GM12878 (cell line): ENCODE measurements at regions not wholly inside any gene's neighbourhood (a gene's known extent, or its start where the extent isn't known, plus 50 kb on each side); places are given as distances from the start of the nearest gene placed in this dataset.

Source experiments
- ATAC-seq: fragments of 200-7000 bp; cut with Tn5 transposase; 3 replicates; pipeline ENCODE4 v1.9.1; 2020; ENCODE audit warnings: mild to moderate bottlenecking, moderate library complexity
- BruUV-seq: library from RNA; stranded (reverse); fragments of 400-500 nt; replicated peaks from 2 replicates; lab custom pipeline; 2021; lab: Mats Ljungman, UMichigan
- CTCF ChIA-PET: fragments of 300-600 bp; sonication (Branson Sonifier 250); formaldehyde crosslinking; extraction: SDS; loops from one replicate; lab custom pipeline; 2021; ENCODE audit warnings: inconsistent platforms; lab: Yijun Ruan, JAX
- POLR2A ChIA-PET: fragments of 350-600 bp; formaldehyde crosslinking; extraction: SDS; loops from one replicate; lab custom pipeline; 2021; ENCODE audit warnings: inconsistent platforms; lab: Charles Lee
- RAD21 ChIA-PET: fragments of 300-600 bp; sonication (Branson Sonifier 250); formaldehyde crosslinking; loops from one replicate; lab custom pipeline; 2023; ENCODE audit warnings: antibody characterized with exemption; ENCODE audit not compliant: unreplicated experiment; lab: Charles Lee
- SMC1A ChIA-PET: fragments of 300-600 bp; sonication (Branson Sonifier 250); formaldehyde crosslinking; loops from one replicate; lab custom pipeline; 2023; ENCODE audit not compliant: unreplicated experiment, uncharacterized antibody; lab: Charles Lee
- DNase-seq: peaks from one replicate; pipeline ENCODE4 v3.0.0-alpha.2; 2011; ENCODE audit warnings: low read depth, low spot score
- FAIRE-seq: peaks from 3 replicates; lab custom pipeline; 2011; peaks lifted over from hg19 to GRCh38; lab: Jason Lieb, UNC
- H2AFZ ChIP-seq: 2 replicates; pipeline ENCODE4 v1.6.0; 2011; ENCODE audit warnings: low read depth, low read length, control low read depth; ENCODE audit not compliant: control insufficient read depth
- H3K27ac ChIP-seq: 2 replicates; pipeline ENCODE4 v1.5.1; 2011; ENCODE audit warnings: control low read depth; ENCODE audit not compliant: control insufficient read depth, insufficient read depth
- H3K27me3 ChIP-seq, 2 experiments: replicated peaks in 1 of 2; 2 replicates each; pipeline versions ENCODE4 v1.6.0 to v1.6.1; 2011; ENCODE audit warnings: low read length in 1 of 2; ENCODE audit not compliant: control insufficient read depth in 2 of 2, insufficient read depth in 2 of 2
- H3K36me3 ChIP-seq, 2 experiments: 2 replicates each; pipeline ENCODE4 v1.5.1; 2011; ENCODE audit warnings: low read length in 1 of 2; ENCODE audit not compliant: control insufficient read depth in 2 of 2, insufficient read depth in 2 of 2
- H3K4me1 ChIP-seq: 2 replicates; pipeline ENCODE4 v1.6.1; 2011; ENCODE audit warnings: mild to moderate bottlenecking, low read length, moderate library complexity, mixed read lengths; ENCODE audit not compliant: control insufficient read depth, insufficient read depth
- H3K4me2 ChIP-seq: 2 replicates; pipeline ENCODE4 v1.6.0; 2011; ENCODE audit warnings: control low read depth; ENCODE audit not compliant: control insufficient read depth, insufficient read depth
- H3K4me3 ChIP-seq: fragments of 200-600 bp; sonication (generic); 2 replicates; pipeline ENCODE4 v1.5.1; 2016
- H3K79me2 ChIP-seq: 2 replicates; pipeline ENCODE4 v1.6.0; 2011; ENCODE audit warnings: low read length; ENCODE audit not compliant: control insufficient read depth, insufficient read depth
- H3K9ac ChIP-seq: 2 replicates; pipeline ENCODE4 v1.8.0; 2011; ENCODE audit warnings: low read length, control low read depth, mixed read lengths; ENCODE audit not compliant: control insufficient read depth, insufficient read depth
- H3K9me3 ChIP-seq: replicated peaks from 3 replicates; pipeline ENCODE4 v1.5.1; 2011; ENCODE audit warnings: mild to moderate bottlenecking, low read length; ENCODE audit not compliant: control insufficient read depth, insufficient read depth
- H4K20me1 ChIP-seq: 2 replicates; pipeline ENCODE4 v1.6.0; 2011; ENCODE audit not compliant: control insufficient read depth, insufficient read depth
- CHD2 ChIP-seq: IDR thresholded peaks from 2 replicates; pipeline ENCODE4 v1.6.1; 2011; ENCODE audit warnings: low read depth, low read length, improper control_type of control experiment, borderline replicate concordance
- EP300 ChIP-seq, 2 experiments: fragments of 150-350 bp in 1 of 2; IDR thresholded peaks; 2 replicates each; pipeline ENCODE4 v1.6.1; 2011 to 2012; ENCODE audit warnings: low read depth in 2 of 2, low read length in 2 of 2, borderline replicate concordance in 1 of 2, improper control_type of control experiment in 1 of 2, inconsistent platforms in 1 of 2; ENCODE audit not compliant: control insufficient read depth in 1 of 2
- HDAC6 ChIP-seq: fragments of 200-600 bp; sonication (generic); IDR thresholded peaks from one replicate; pipeline ENCODE4 v1.8.0; 2017; ENCODE audit warnings: antibody characterized with exemption; ENCODE audit not compliant: unreplicated experiment
- RFX5 ChIP-seq: IDR thresholded peaks from 2 replicates; pipeline ENCODE4 v1.6.1; 2011; ENCODE audit warnings: low read depth, low read length, improper control_type of control experiment
- TCF12 ChIP-seq: IDR thresholded peaks from 2 replicates; pipeline ENCODE4 v1.6.1; 2011; ENCODE audit warnings: low read depth, mild to moderate bottlenecking, low read length
- ZNF384 ChIP-seq: IDR thresholded peaks from 2 replicates; pipeline ENCODE4 v1.6.1; 2012; ENCODE audit warnings: low read depth, mild to moderate bottlenecking, low read length, improper control_type of control experiment, borderline replicate concordance
- WGBS: methylation state at CpG from one replicate; pipeline ENCODE4 v1.1.6; 2016; ENCODE audit warnings: low lambda C conversion rate; ENCODE audit not compliant: insufficient replicate concordance, insufficient coverage; ENCODE audit errors: missing lambda C conversion rate; 5-methylcytosine and 5-hydroxymethylcytosine counted together
- in situ Hi-C: fragments of 300-500 bp; cut with MboI; formaldehyde crosslinking; loops from 9 replicates; pipeline ENCODE4 v1.14.3; 2018; ENCODE audit warnings: mixed read lengths
- intact Hi-C: fragments of 100-400 bp; cut with micrococcal nuclease; formaldehyde crosslinking; loops from one replicate; pipeline ENCODE4 v1.14.2; 2022; ENCODE audit not compliant: unreplicated experiment
- TF ChIP-seq, protein P1 (sequence below): fragments of 450-650 bp; IDR thresholded peaks from 2 replicates; pipeline ENCODE4 v1.6.1; 2018; ENCODE audit warnings: borderline replicate concordance, mild to moderate bottlenecking; ENCODE audit not compliant: partially characterized antibody
- TF ChIP-seq, protein P2 (sequence below): fragments of 450-650 bp; conservative IDR thresholded peaks from 2 replicates; pipeline ENCODE4 v1.6.1; 2017; ENCODE audit warnings: mild to moderate bottlenecking, moderate library complexity
- TF ChIP-seq, protein P3 (sequence below): fragments of 450-650 bp; IDR thresholded peaks from 2 replicates; pipeline ENCODE4 v1.6.1; 2016; ENCODE audit warnings: mild to moderate bottlenecking
- TF ChIP-seq, protein P4 (sequence below): fragments of 450-650 bp; IDR thresholded peaks from 2 replicates; pipeline ENCODE4 v1.6.1; 2017; ENCODE audit warnings: mild to moderate bottlenecking, moderate library complexity
- TF ChIP-seq, protein P5 (sequence below): IDR thresholded peaks from 2 replicates; pipeline ENCODE4 v1.6.1; 2012; ENCODE audit warnings: low read depth, low read length, improper control_type of control experiment
- TF ChIP-seq, protein P6 (sequence below): IDR thresholded peaks from 2 replicates; pipeline ENCODE4 v1.6.1; 2011; ENCODE audit warnings: low read depth, mild to moderate bottlenecking, low read length, moderate library complexity, borderline replicate concordance; ENCODE audit errors: extremely low read depth

DNA sequence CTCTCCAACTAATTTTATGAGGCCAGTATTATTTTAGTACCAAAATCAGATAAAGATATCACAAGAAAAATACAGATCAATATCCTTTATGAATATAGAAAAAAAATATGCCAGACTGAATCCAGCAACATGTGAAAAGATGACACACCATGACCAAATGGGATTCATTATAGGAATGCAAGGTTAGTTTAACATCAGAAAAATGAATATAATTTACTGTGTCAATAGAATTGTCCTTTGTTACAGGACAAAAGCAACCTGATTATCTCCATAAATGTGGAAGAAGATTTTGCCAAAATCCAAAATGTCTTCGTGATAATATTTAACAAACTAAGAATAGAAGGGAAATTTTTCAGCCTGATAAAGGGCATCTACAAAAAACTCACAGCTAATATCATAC, 66.4 kb upstream of the DAB2 start:
- Histone ChIP-seq H3K4me2 (no peak overlapping the region), H2AFZ (no peak overlapping the region), H3K9me3 (no peaks in the 10 kb centered on the region), H3K36me3 (no peaks in the 10 kb centered on the region), H3K4me1 (no peaks in the 10 kb centered on the region), H3K79me2 (no peaks in the 10 kb centered on the region), H3K9ac (no peak overlapping the region), H3K27ac (no peak overlapping the region), H3K27me3 (no peaks in the 10 kb centered on the region), H3K4me3 (no peak overlapping the region), H4K20me1 (no peaks in the 10 kb centered on the region)
- no peak for FAIRE-seq
- intact Hi-C loops (no loop called here), in situ Hi-C loops (no loop called here)
- ATAC-seq, result no peak
- no peak for DNase-seq
- WGBS, result 33% methylated on average over 1 of the region's 1 CpG
- RAD21 ChIA-PET, result no interaction called here
- no TSS peak for BruUV-seq
- SMC1A ChIA-PET, result interaction anchor here (1.1 kb wide), 1 partner anchor 9 kb away, joined by 3 read pairs; no protein-coding TSS in a partner anchor
- CTCF ChIA-PET, result no interaction called here
- POLR2A ChIA-PET, result no interaction called here
- TF ChIP-seq ZNF384 (no peak), EP300 (IDR thresholded peaks at IDR 0.05; ENCODE audit: borderline replicate concordance in 1 of 2, control insufficient read depth in 1 of 2, low read depth in 2 of 2, low read length in 2 of 2) (no peak), TCF12 (no peak), HDAC6 (no peak), CHD2 (no peak), RFX5 (no peak)
- TF ChIP-seq, protein P1, sequence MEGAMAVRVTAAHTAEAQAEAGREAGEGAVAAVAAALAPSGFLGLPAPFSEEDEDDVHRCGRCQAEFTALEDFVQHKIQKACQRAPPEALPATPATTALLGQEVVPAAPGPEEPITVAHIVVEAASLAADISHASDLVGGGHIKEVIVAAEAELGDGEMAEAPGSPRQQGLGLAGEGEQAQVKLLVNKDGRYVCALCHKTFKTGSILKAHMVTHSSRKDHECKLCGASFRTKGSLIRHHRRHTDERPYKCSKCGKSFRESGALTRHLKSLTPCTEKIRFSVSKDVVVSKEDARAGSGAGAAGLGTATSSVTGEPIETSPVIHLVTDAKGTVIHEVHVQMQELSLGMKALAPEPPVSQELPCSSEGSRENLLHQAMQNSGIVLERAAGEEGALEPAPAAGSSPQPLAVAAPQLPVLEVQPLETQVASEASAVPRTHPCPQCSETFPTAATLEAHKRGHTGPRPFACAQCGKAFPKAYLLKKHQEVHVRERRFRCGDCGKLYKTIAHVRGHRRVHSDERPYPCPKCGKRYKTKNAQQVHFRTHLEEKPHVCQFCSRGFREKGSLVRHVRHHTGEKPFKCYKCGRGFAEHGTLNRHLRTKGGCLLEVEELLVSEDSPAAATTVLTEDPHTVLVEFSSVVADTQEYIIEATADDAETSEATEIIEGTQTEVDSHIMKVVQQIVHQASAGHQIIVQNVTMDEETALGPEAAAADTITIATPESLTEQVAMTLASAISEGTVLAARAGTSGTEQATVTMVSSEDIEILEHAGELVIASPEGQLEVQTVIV, result no peak
- TF ChIP-seq, protein P2, sequence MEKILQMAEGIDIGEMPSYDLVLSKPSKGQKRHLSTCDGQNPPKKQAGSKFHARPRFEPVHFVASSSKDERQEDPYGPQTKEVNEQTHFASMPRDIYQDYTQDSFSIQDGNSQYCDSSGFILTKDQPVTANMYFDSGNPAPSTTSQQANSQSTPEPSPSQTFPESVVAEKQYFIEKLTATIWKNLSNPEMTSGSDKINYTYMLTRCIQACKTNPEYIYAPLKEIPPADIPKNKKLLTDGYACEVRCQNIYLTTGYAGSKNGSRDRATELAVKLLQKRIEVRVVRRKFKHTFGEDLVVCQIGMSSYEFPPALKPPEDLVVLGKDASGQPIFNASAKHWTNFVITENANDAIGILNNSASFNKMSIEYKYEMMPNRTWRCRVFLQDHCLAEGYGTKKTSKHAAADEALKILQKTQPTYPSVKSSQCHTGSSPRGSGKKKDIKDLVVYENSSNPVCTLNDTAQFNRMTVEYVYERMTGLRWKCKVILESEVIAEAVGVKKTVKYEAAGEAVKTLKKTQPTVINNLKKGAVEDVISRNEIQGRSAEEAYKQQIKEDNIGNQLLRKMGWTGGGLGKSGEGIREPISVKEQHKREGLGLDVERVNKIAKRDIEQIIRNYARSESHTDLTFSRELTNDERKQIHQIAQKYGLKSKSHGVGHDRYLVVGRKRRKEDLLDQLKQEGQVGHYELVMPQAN, result no peak
- TF ChIP-seq, protein P3, sequence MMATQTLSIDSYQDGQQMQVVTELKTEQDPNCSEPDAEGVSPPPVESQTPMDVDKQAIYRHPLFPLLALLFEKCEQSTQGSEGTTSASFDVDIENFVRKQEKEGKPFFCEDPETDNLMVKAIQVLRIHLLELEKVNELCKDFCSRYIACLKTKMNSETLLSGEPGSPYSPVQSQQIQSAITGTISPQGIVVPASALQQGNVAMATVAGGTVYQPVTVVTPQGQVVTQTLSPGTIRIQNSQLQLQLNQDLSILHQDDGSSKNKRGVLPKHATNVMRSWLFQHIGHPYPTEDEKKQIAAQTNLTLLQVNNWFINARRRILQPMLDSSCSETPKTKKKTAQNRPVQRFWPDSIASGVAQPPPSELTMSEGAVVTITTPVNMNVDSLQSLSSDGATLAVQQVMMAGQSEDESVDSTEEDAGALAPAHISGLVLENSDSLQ, result no peak
- TF ChIP-seq, protein P4, sequence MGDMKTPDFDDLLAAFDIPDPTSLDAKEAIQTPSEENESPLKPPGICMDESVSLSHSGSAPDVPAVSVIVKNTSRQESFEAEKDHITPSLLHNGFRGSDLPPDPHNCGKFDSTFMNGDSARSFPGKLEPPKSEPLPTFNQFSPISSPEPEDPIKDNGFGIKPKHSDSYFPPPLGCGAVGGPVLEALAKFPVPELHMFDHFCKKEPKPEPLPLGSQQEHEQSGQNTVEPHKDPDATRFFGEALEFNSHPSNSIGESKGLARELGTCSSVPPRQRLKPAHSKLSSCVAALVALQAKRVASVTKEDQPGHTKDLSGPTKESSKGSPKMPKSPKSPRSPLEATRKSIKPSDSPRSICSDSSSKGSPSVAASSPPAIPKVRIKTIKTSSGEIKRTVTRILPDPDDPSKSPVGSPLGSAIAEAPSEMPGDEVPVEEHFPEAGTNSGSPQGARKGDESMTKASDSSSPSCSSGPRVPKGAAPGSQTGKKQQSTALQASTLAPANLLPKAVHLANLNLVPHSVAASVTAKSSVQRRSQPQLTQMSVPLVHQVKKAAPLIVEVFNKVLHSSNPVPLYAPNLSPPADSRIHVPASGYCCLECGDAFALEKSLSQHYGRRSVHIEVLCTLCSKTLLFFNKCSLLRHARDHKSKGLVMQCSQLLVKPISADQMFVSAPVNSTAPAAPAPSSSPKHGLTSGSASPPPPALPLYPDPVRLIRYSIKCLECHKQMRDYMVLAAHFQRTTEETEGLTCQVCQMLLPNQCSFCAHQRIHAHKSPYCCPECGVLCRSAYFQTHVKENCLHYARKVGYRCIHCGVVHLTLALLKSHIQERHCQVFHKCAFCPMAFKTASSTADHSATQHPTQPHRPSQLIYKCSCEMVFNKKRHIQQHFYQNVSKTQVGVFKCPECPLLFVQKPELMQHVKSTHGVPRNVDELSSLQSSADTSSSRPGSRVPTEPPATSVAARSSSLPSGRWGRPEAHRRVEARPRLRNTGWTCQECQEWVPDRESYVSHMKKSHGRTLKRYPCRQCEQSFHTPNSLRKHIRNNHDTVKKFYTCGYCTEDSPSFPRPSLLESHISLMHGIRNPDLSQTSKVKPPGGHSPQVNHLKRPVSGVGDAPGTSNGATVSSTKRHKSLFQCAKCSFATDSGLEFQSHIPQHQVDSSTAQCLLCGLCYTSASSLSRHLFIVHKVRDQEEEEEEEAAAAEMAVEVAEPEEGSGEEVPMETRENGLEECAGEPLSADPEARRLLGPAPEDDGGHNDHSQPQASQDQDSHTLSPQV, result no peak
- TF ChIP-seq, protein P5, sequence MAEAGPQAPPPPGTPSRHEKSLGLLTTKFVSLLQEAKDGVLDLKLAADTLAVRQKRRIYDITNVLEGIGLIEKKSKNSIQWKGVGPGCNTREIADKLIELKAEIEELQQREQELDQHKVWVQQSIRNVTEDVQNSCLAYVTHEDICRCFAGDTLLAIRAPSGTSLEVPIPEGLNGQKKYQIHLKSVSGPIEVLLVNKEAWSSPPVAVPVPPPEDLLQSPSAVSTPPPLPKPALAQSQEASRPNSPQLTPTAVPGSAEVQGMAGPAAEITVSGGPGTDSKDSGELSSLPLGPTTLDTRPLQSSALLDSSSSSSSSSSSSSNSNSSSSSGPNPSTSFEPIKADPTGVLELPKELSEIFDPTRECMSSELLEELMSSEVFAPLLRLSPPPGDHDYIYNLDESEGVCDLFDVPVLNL, result no peak
- TF ChIP-seq, protein P6, sequence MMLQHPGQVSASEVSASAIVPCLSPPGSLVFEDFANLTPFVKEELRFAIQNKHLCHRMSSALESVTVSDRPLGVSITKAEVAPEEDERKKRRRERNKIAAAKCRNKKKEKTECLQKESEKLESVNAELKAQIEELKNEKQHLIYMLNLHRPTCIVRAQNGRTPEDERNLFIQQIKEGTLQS, result no peak
